H1 (cell line): ENCODE measurements at regions not wholly inside any gene's neighbourhood (a gene's known extent, or its start where the extent isn't known, plus 50 kb on each side); places are given as distances from the start of the nearest gene placed in this dataset.

Experiments
- CTCF ChIA-PET: fragments of 300-600 bp; sonication (Branson Sonifier 250); formaldehyde crosslinking; loops from one replicate; lab custom pipeline; 2021; ENCODE audit not compliant: partially characterized antibody; lab: Charles Lee
- POLR2A ChIA-PET: fragments of 300-600 bp; sonication (Branson Sonifier 250); formaldehyde crosslinking; loops from one replicate; lab custom pipeline; 2021; ENCODE audit warnings: inconsistent platforms; ENCODE audit not compliant: partially characterized antibody; lab: Charles Lee
- DNase-seq, 2 experiments: peaks; one replicate each; pipeline versions ENCODE4 v3.0.0 to v3.0.0-alpha.2; 2010 to 2022; ENCODE audit warnings: low spot score in 2 of 2, low read depth in 1 of 2, mixed read lengths in 1 of 2
- FAIRE-seq: peaks from 2 replicates; lab custom pipeline; 2011; peaks lifted over from hg19 to GRCh38; lab: Jason Lieb, UNC
- H2AFZ ChIP-seq: 2 replicates; pipeline ENCODE4 v1.8.1; 2012; ENCODE audit warnings: low read length, inconsistent platforms
- H2AK5ac ChIP-seq: 2 replicates; pipeline ENCODE4 v1.6.1; 2013; ENCODE audit warnings: low read depth, low read length
- H2BK120ac ChIP-seq: replicated peaks from 2 replicates; pipeline ENCODE3; 2013; ENCODE audit warnings: low read depth, low read length, inconsistent platforms
- H2BK12ac ChIP-seq: 2 replicates; pipeline ENCODE4 v1.6.1; 2013; ENCODE audit warnings: low read depth, low read length
- H2BK15ac ChIP-seq: 2 replicates; pipeline ENCODE4 v1.6.1; 2013; ENCODE audit warnings: low read length
- H2BK20ac ChIP-seq: 2 replicates; pipeline ENCODE4 v1.6.1; 2013; ENCODE audit warnings: low read length
- H2BK5ac ChIP-seq: 2 replicates; pipeline ENCODE4 v1.6.1; 2013; ENCODE audit warnings: low read depth, low read length
- H3K14ac ChIP-seq: 2 replicates; pipeline ENCODE4 v1.6.1; 2013; ENCODE audit warnings: inconsistent platforms; ENCODE audit not compliant: insufficient read length
- H3K18ac ChIP-seq: 2 replicates; pipeline ENCODE4 v1.6.1; 2013; ENCODE audit warnings: low read length; ENCODE audit errors: extremely low read depth
- H3K23ac ChIP-seq: 2 replicates; pipeline ENCODE4 v1.6.1; 2013; ENCODE audit warnings: inconsistent platforms; ENCODE audit not compliant: insufficient read length
- H3K23me2 ChIP-seq: 2 replicates; pipeline ENCODE4 v1.6.1; 2013; ENCODE audit warnings: low read depth, low read length
- H3K27ac ChIP-seq: 2 replicates; pipeline ENCODE4 v1.6.1; 2011; ENCODE audit warnings: low read depth, low read length, inconsistent platforms
- H3K27me3 ChIP-seq, 4 experiments: replicated peaks in 1 of 4; 1 replicate in 1 of 4; 2 replicates in 3 of 4; pipeline versions ENCODE4 v1.6.1 to v1.8.1; 2011 to 2013; ENCODE audit warnings: low read length in 3 of 4, mild to moderate bottlenecking in 3 of 4, inconsistent platforms in 2 of 4, mixed read lengths in 2 of 4, moderate library complexity in 1 of 4; ENCODE audit not compliant: control insufficient read depth in 3 of 4, insufficient read depth in 3 of 4; ENCODE audit errors: extremely low read depth in 1 of 4
- H3K36me3 ChIP-seq, 4 experiments: 2 replicates each; pipeline versions ENCODE4 v1.6.1 to v1.8.1; 2011 to 2013; ENCODE audit warnings: mild to moderate bottlenecking in 4 of 4, low read length in 3 of 4, moderate library complexity in 2 of 4, control low read depth in 1 of 4, inconsistent platforms in 1 of 4; ENCODE audit not compliant: insufficient read depth in 4 of 4, control insufficient read depth in 2 of 4
- H3K4ac ChIP-seq: replicated peaks from 2 replicates; pipeline ENCODE3; 2013; ENCODE audit warnings: low read length, low read depth, mixed read lengths, inconsistent platforms; ENCODE audit not compliant: insufficient read length
- H3K4me1 ChIP-seq, 4 experiments: replicated peaks in 1 of 4; 1 replicate in 1 of 4; 2 replicates in 3 of 4; pipeline versions ENCODE4 v1.6.1 to v1.8.1; 2011 to 2013; ENCODE audit warnings: low read length in 3 of 4, inconsistent platforms in 2 of 4, mixed read lengths in 1 of 4; ENCODE audit not compliant: insufficient read depth in 4 of 4, control insufficient read depth in 3 of 4
- H3K4me2 ChIP-seq, 2 experiments: 2 replicates each; pipeline versions ENCODE4 v1.6.1 to v1.8.1; 2011 to 2013; ENCODE audit warnings: low read depth in 2 of 2, low read length in 2 of 2, control low read depth in 1 of 2, inconsistent platforms in 1 of 2, mild to moderate bottlenecking in 1 of 2; ENCODE audit not compliant: insufficient read depth in 1 of 2
- H3K4me3 ChIP-seq, 4 experiments: fragments of 200-600, 300-600 bp in 1 of 4; sonication (generic), shearing (Covaris generic), sonication (Bioruptor Twin) in 1 of 4; 2 replicates each; pipeline versions ENCODE4 v1.5.1 to v1.8.1; 2011 to 2016; ENCODE audit warnings: low read length in 4 of 4, low read depth in 3 of 4, control low read depth in 2 of 4, inconsistent platforms in 2 of 4, mild to moderate bottlenecking in 2 of 4, mixed read lengths in 1 of 4, moderate library complexity in 1 of 4; ENCODE audit not compliant: insufficient read depth in 2 of 4; ENCODE audit errors: extremely low read depth in 1 of 4
- H3K56ac ChIP-seq: replicated peaks from 2 replicates; pipeline ENCODE3; 2013; ENCODE audit warnings: low read depth, mild to moderate bottlenecking, mixed read lengths, low read length, inconsistent platforms; ENCODE audit not compliant: insufficient read length
- H3K79me1 ChIP-seq: 2 replicates; pipeline ENCODE4 v1.6.1; 2013; ENCODE audit warnings: low read depth, low read length, control low read depth
- H3K79me2 ChIP-seq, 2 experiments: 2 replicates each; pipeline versions ENCODE4 v1.6.1 to v1.8.1; 2012 to 2013; ENCODE audit warnings: low read length in 2 of 2, mild to moderate bottlenecking in 2 of 2, inconsistent platforms in 1 of 2; ENCODE audit not compliant: insufficient read depth in 2 of 2, control insufficient read depth in 1 of 2
- H3K9ac ChIP-seq, 4 experiments: replicated peaks in 1 of 4; 1 replicate in 1 of 4; 2 replicates in 3 of 4; pipeline versions ENCODE4 v1.6.1 to v1.8.1; 2011 to 2013; ENCODE audit warnings: low read depth in 3 of 4, low read length in 3 of 4, control low read depth in 2 of 4, mild to moderate bottlenecking in 2 of 4, moderate library complexity in 2 of 4, inconsistent platforms in 1 of 4; ENCODE audit errors: extremely low read depth in 1 of 4
- H3K9me3 ChIP-seq, 2 experiments: 2 replicates each; pipeline versions ENCODE4 v1.6.1 to v1.8.1; 2012 to 2013; ENCODE audit warnings: mild to moderate bottlenecking in 2 of 2, moderate library complexity in 2 of 2, control low read depth in 1 of 2, inconsistent platforms in 1 of 2, low read depth in 1 of 2, low read length in 1 of 2, mixed read lengths in 1 of 2; ENCODE audit not compliant: insufficient read depth in 2 of 2
- H4K20me1 ChIP-seq, 2 experiments: replicated peaks in 1 of 2; 2 replicates each; pipeline versions ENCODE3 to v1.8.1; 2011 to 2013; ENCODE audit warnings: inconsistent platforms in 2 of 2, low read length in 2 of 2, mild to moderate bottlenecking in 1 of 2; ENCODE audit not compliant: insufficient read depth in 2 of 2, control insufficient read depth in 1 of 2
- H4K5ac ChIP-seq: 2 replicates; pipeline ENCODE4 v1.6.1; 2013; ENCODE audit warnings: low read length, low read depth, mixed read lengths, inconsistent platforms; ENCODE audit not compliant: insufficient read length
- H4K8ac ChIP-seq: 2 replicates; pipeline ENCODE4 v1.8.0; 2013; ENCODE audit warnings: mild to moderate bottlenecking, moderate library complexity, low read length, inconsistent platforms; ENCODE audit not compliant: insufficient read depth; ENCODE audit errors: extremely low read depth
- H4K91ac ChIP-seq: replicated peaks from 2 replicates; pipeline ENCODE3; 2013; ENCODE audit warnings: low read length, mixed read lengths, inconsistent platforms; ENCODE audit not compliant: insufficient read length
- BCL11A ChIP-seq, 2 experiments: IDR thresholded peaks; one replicate each; pipeline ENCODE4 v1.6.1; 2011; ENCODE audit warnings: low read depth in 2 of 2, low read length in 2 of 2, mild to moderate bottlenecking in 2 of 2
- HDAC2 ChIP-seq, 2 experiments: fragments of 300-600 bp in 1 of 2; sonication (generic) in 1 of 2; IDR thresholded peaks; 2 replicates each; pipeline ENCODE4 v1.6.1; 2011 to 2012; ENCODE audit warnings: low read depth in 2 of 2, low read length in 2 of 2, mild to moderate bottlenecking in 2 of 2, moderate library complexity in 2 of 2, borderline replicate concordance in 1 of 2, inconsistent platforms in 1 of 2
- JUN ChIP-seq: IDR thresholded peaks from 2 replicates; pipeline ENCODE4 v1.6.1; 2011; ENCODE audit warnings: low read depth, mild to moderate bottlenecking, improper control_type of control experiment, low read length
- NANOG ChIP-seq: IDR thresholded peaks from 2 replicates; pipeline ENCODE4 v1.6.1; 2011; ENCODE audit warnings: low read length, low read depth, mild to moderate bottlenecking, inconsistent platforms; ENCODE audit not compliant: insufficient read depth, poor library complexity, severe bottlenecking
- POU5F1 ChIP-seq: IDR thresholded peaks from 2 replicates; pipeline ENCODE4 v1.6.1; 2011; ENCODE audit warnings: low read depth, mild to moderate bottlenecking, low read length, moderate library complexity
- SP1 ChIP-seq: IDR thresholded peaks from 2 replicates; pipeline ENCODE4 v1.6.1; 2011; ENCODE audit warnings: low read depth, low read length
- SP2 ChIP-seq: IDR thresholded peaks from 2 replicates; pipeline ENCODE4 v1.6.1; 2012; ENCODE audit warnings: mild to moderate bottlenecking, low read length, inconsistent platforms
- TEAD4 ChIP-seq: IDR thresholded peaks from 2 replicates; pipeline ENCODE4 v1.6.1; 2012; ENCODE audit warnings: low read depth, low read length, inconsistent platforms, mixed read lengths
- WGBS, 2 experiments: shearing (Covaris generic) in 1 of 2; methylation state at CpG; one replicate each; pipeline versions ENCODE4 v1.1.6 to v1.1.7; 2013 to 2015; ENCODE audit warnings: low lambda C conversion rate in 2 of 2, mixed read lengths in 2 of 2, inconsistent platforms in 1 of 2, low coverage in 1 of 2, missing lambda C conversion rate in 1 of 2; ENCODE audit not compliant: insufficient replicate concordance in 2 of 2, insufficient coverage in 1 of 2, insufficient read length in 1 of 2; ENCODE audit errors: extremely low coverage in 1 of 2, missing lambda C conversion rate in 1 of 2; 5-methylcytosine and 5-hydroxymethylcytosine counted together
- TF ChIP-seq, protein P1 (sequence below): IDR thresholded peaks from 2 replicates; pipeline ENCODE4 v1.6.1; 2012; ENCODE audit warnings: low read length, inconsistent platforms

DNA sequence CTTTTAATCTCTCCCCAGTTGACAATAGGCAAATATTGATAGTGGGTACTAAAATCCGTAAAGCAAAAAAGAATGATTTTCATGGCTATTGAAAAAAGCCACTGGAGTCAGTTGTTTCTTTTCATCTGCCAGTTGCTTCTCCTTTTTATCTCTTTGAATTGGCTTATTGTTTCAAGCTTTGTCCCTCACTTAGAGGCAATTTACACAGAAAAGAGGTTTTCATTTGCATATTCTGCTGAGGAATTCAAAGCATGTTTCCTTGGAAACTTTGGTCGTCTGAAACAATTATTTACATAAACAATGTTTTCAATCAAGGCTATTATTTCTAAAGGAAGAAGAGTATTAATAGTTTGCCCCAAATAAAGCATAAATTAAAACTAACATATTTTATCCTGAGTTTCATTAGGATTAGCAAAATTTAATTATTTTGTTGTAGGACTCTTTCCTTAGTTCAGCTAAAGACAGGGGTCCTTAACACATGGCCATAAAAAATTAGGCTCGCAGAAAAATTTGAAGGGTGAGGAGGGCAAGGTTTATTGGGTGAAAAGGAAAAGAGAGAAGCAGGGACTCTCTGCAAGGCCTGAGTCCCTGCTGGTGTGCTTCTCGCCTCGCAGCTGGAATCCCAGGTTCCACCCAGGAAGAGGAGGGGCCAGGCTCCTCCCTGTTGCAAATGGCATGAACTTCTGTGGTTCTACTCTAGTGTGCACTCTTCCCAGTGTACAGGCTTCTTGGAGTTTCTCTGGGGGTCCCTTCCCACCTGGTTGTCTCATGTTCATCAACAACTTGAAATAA is 138.8 kb upstream of the LAMA2 start:
- peak overlapping the region; percentile 40; the same call in 1 of the 2 replicates for H3K18ac ChIP-seq
- H3K14ac ChIP-seq, result no peak overlapping the region
- no peaks in the 10 kb centered on the region for H3K23me2 ChIP-seq
- H3K79me2 ChIP-seq, result no peaks in the 10 kb centered on the region
- peak overlapping the region; percentile 86 for H3K27ac ChIP-seq
- H3K23ac ChIP-seq, result no peak overlapping the region
- POLR2A ChIA-PET, result interaction anchor here (1.5 kb wide), 1 partner anchor 224 kb away, joined by 8 read pairs; the partner anchor contains the start of gene PTPRK
- H2BK12ac ChIP-seq, result no peak overlapping the region
- H3K4ac ChIP-seq, result no peak overlapping the region
- DNase-seq, result no peak
- peak; percentile 95 for FAIRE-seq
- CTCF ChIA-PET, result interaction anchor here (0.9 to 1.2 kb wide), 2 partner anchors 18 to 755 kb away, joined by 3 to 4 read pairs; no protein-coding TSS in a partner anchor
- peak overlapping the region; percentile 41 for H4K5ac ChIP-seq
- no peaks in the 10 kb centered on the region for H4K20me1 ChIP-seq
- no peak overlapping the region for H2BK15ac ChIP-seq
- H3K9me3 ChIP-seq, result peaks cover 7 to 8% of the 10 kb centered on the region in 2 experiments
- peak overlapping the region in 1 of 4 experiments; percentile 49; a peak in 1 of 8 replicates for H3K4me3 ChIP-seq
- peaks cover 0 to 3% (median 0%) of the 10 kb centered on the region in 4 experiments; a peak in 2 of 8 replicates for H3K36me3 ChIP-seq
- no peak overlapping the region for H4K8ac ChIP-seq
- H2BK5ac ChIP-seq, result peak overlapping the region; percentile 92
- no peaks in the 10 kb centered on the region for H3K79me1 ChIP-seq
- H3K4me2 ChIP-seq, result peak overlapping the region; percentile 40 to 60; a peak in 2 of 4 replicates
- peak overlapping the region in 1 of 4 experiments; percentile 23; a peak in 2 of 7 replicates for H3K9ac ChIP-seq
- peaks cover 0 to 14% (median 3%) of the 10 kb centered on the region in 4 experiments; a peak in 5 of 7 replicates for H3K4me1 ChIP-seq
- H4K91ac ChIP-seq, result peak overlapping the region; percentile 70
- peak overlapping the region; percentile 73 for H2BK120ac ChIP-seq
- H2AK5ac ChIP-seq, result no peak overlapping the region
- H3K27me3 ChIP-seq, result no peaks in the 10 kb centered on the region
- 14% methylated on average over 5 of the region's 5 CpGs; no CpG with 5 or more reads in 1 of the 2 experiments for WGBS, 2 experiments
- no peak overlapping the region for H2AFZ ChIP-seq
- no peak overlapping the region for H3K56ac ChIP-seq
- peak overlapping the region; percentile 92; the same call in 1 of the 2 replicates for H2BK20ac ChIP-seq
- peak; percentile 57 to 94 for TF ChIP-seq BCL11A (IDR thresholded peaks at IDR 0.05; ENCODE audit: low read depth in 2 of 2, low read length in 2 of 2)
- TF ChIP-seq, protein P1, sequence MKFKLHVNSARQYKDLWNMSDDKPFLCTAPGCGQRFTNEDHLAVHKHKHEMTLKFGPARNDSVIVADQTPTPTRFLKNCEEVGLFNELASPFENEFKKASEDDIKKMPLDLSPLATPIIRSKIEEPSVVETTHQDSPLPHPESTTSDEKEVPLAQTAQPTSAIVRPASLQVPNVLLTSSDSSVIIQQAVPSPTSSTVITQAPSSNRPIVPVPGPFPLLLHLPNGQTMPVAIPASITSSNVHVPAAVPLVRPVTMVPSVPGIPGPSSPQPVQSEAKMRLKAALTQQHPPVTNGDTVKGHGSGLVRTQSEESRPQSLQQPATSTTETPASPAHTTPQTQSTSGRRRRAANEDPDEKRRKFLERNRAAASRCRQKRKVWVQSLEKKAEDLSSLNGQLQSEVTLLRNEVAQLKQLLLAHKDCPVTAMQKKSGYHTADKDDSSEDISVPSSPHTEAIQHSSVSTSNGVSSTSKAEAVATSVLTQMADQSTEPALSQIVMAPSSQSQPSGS, result peak; percentile 69; the same call in 1 of the 2 replicates
- TF ChIP-seq NANOG, result peak; percentile 96
- no peak for TF ChIP-seq SP2
- TF ChIP-seq JUN, result no peak
- TF ChIP-seq SP1, result peak; percentile 72
- TF ChIP-seq POU5F1, result peak; percentile 68; the same call in 1 of the 2 replicates
- peak; percentile 85 for TF ChIP-seq TEAD4
- peak in 1 of 2 experiments; percentile 50; a peak in 1 of 4 replicates for TF ChIP-seq HDAC2 (IDR thresholded peaks at IDR 0.05; ENCODE audit: borderline replicate concordance in 1 of 2, low read depth in 2 of 2, low read length in 2 of 2)
